22Rv1 (cell line): ENCODE measurements at regions not wholly inside any gene's neighbourhood (a gene's known extent, or its start where the extent isn't known, plus 50 kb on each side); places are given as distances from the start of the nearest gene placed in this dataset.

Source experiments
- CTCF ChIP-seq: fragments of 450-650 bp; IDR thresholded peaks from 2 replicates; pipeline ENCODE4 v1.5.1; 2017; ENCODE audit warnings: mild to moderate bottlenecking
- ZFX ChIP-seq: fragments of 450-650 bp; IDR thresholded peaks from 2 replicates; pipeline ENCODE4 v1.6.1; 2017; ENCODE audit warnings: antibody characterized with exemption, borderline replicate concordance

GRCh38 chr14:71229875-71230274 is 322.6 kb downstream of the PCNX1 start:
- TF ChIP-seq CTCF (no peak), ZFX (no peak)
